Endothelial cell of umbilical vein (primary cell): ENCODE measurements at regions not wholly inside any gene's neighbourhood (a gene's known extent, or its start where the extent isn't known, plus 50 kb on each side); places are given as distances from the start of the nearest gene placed in this dataset.

ENCODE experiments used
- BruUV-seq: library from RNA; stranded (reverse); fragments of 400-500 nt; replicated peaks from 2 replicates; lab custom pipeline; 2021; lab: Mats Ljungman, UMichigan
- CTCF ChIA-PET: fragments of 300-600, 350-600 bp; sonication (Branson Sonifier 250); formaldehyde crosslinking; loops from one replicate; lab custom pipeline; 2021; ENCODE audit warnings: antibody characterized with exemption, inconsistent platforms; lab: Charles Lee
- POLR2A ChIA-PET: fragments of 300-600, 350-600 bp; sonication (Branson Sonifier 250); formaldehyde crosslinking; loops from one replicate; lab custom pipeline; 2021; ENCODE audit warnings: antibody characterized with exemption, inconsistent platforms; lab: Charles Lee
- DNase-seq: peaks from one replicate; pipeline ENCODE4 v3.0.0-alpha.2; 2011; ENCODE audit warnings: low read depth, low spot score
- FAIRE-seq: peaks from 2 replicates; lab custom pipeline; 2011; peaks lifted over from hg19 to GRCh38; lab: Jason Lieb, UNC
- H2AFZ ChIP-seq: 2 replicates; pipeline ENCODE4 v1.6.0; 2012; ENCODE audit warnings: low read depth, low read length, control low read depth, inconsistent platforms
- H3K27ac ChIP-seq: 2 replicates; pipeline ENCODE4 v1.5.1; 2011; ENCODE audit warnings: low read depth, mild to moderate bottlenecking, control low read depth, low read length, moderate library complexity; ENCODE audit not compliant: insufficient read depth
- H3K27me3 ChIP-seq, 2 experiments: 2 replicates each; pipeline versions ENCODE4 v1.6.0 to v1.6.1; 2011; ENCODE audit warnings: low read length in 2 of 2, mixed read lengths in 1 of 2; ENCODE audit not compliant: control insufficient read depth in 2 of 2, insufficient read depth in 2 of 2
- H3K36me3 ChIP-seq, 2 experiments: 2 replicates in 1 of 2; 3 replicates in 1 of 2; pipeline ENCODE4 v1.5.1; 2011; ENCODE audit warnings: low read length in 2 of 2, mild to moderate bottlenecking in 1 of 2, moderate library complexity in 1 of 2; ENCODE audit not compliant: control insufficient read depth in 2 of 2, insufficient read depth in 2 of 2; ENCODE audit errors: extremely low read depth in 1 of 2
- H3K4me1 ChIP-seq: 3 replicates; pipeline ENCODE4 v1.5.1; 2011; ENCODE audit warnings: mild to moderate bottlenecking, low read length; ENCODE audit not compliant: control insufficient read depth, insufficient read depth; ENCODE audit errors: extremely low read depth
- H3K4me2 ChIP-seq: 2 replicates; pipeline ENCODE4 v1.6.1; 2011; ENCODE audit warnings: low read length, control low read depth, mixed read lengths; ENCODE audit not compliant: insufficient read depth
- H3K4me3 ChIP-seq, 3 experiments: fragments of 200-600 bp in 1 of 3; sonication (generic), shearing (Covaris generic) in 1 of 3; replicated peaks in 1 of 3; 2 replicates each; pipeline ENCODE4 v1.5.1; 2011 to 2016; ENCODE audit warnings: control low read depth in 3 of 3, low read length in 3 of 3, mild to moderate bottlenecking in 2 of 3, inconsistent platforms in 1 of 3, low read depth in 1 of 3, moderate library complexity in 1 of 3; ENCODE audit not compliant: insufficient read depth in 1 of 3
- H3K79me2 ChIP-seq: 2 replicates; pipeline ENCODE4 v1.6.0; 2012; ENCODE audit warnings: low read length, inconsistent platforms; ENCODE audit not compliant: control insufficient read depth, insufficient read depth
- H3K9ac ChIP-seq: replicated peaks from 2 replicates; pipeline ENCODE3; 2011; ENCODE audit warnings: low read length, control low read depth; ENCODE audit not compliant: insufficient read depth; ENCODE audit errors: extremely low read depth
- H3K9me1 ChIP-seq: replicated peaks from 3 replicates; pipeline ENCODE4 v1.6.0; 2011; ENCODE audit warnings: mild to moderate bottlenecking, low read length; ENCODE audit not compliant: control insufficient read depth, insufficient read depth; ENCODE audit errors: extremely low read depth
- H3K9me3 ChIP-seq: replicated peaks from 2 replicates; pipeline ENCODE4 v1.5.1; 2012; ENCODE audit warnings: low read length, inconsistent platforms; ENCODE audit not compliant: control insufficient read depth, insufficient read depth
- H4K20me1 ChIP-seq: replicated peaks from 2 replicates; pipeline ENCODE3; 2011; ENCODE audit warnings: mild to moderate bottlenecking, low read length; ENCODE audit not compliant: control insufficient read depth, insufficient read depth; ENCODE audit errors: extremely low read depth
- EZH2 ChIP-seq: IDR thresholded peaks from 2 replicates; pipeline ENCODE4 v1.6.1; 2012; ENCODE audit warnings: borderline replicate concordance, low read depth, mild to moderate bottlenecking, moderate library complexity, low read length, inconsistent platforms; ENCODE audit not compliant: severe bottlenecking
- FOS ChIP-seq: IDR thresholded peaks from 2 replicates; pipeline ENCODE4 v1.6.1; 2011; ENCODE audit warnings: mild to moderate bottlenecking, low read length, moderate library complexity, borderline replicate concordance; ENCODE audit not compliant: insufficient read depth
- GATA2 ChIP-seq: IDR thresholded peaks from 2 replicates; pipeline ENCODE4 v1.7.0; 2011; ENCODE audit warnings: low read depth, mild to moderate bottlenecking, moderate library complexity, mixed read lengths, low read length; ENCODE audit not compliant: insufficient read length, insufficient read depth
- JUN ChIP-seq: IDR thresholded peaks from 2 replicates; pipeline ENCODE4 v1.6.1; 2011; ENCODE audit warnings: borderline replicate concordance, low read depth; ENCODE audit not compliant: insufficient read length, insufficient read depth
- MAX ChIP-seq: IDR thresholded peaks from 2 replicates; pipeline ENCODE4 v1.6.1; 2011; ENCODE audit not compliant: insufficient read depth, insufficient read length
- MYC ChIP-seq: IDR thresholded peaks from one replicate; pipeline ENCODE4 v1.6.1; 2011; ENCODE audit warnings: mild to moderate bottlenecking, low read depth, low read length
- POLR2A ChIP-seq: IDR thresholded peaks from 2 replicates; pipeline ENCODE4 v1.6.1; 2012; ENCODE audit warnings: low read depth, mild to moderate bottlenecking, control low read depth, low read length
- POLR2AphosphoS5 ChIP-seq: IDR thresholded peaks from 2 replicates; pipeline ENCODE4 v1.6.1; 2012; ENCODE audit warnings: low read depth, mild to moderate bottlenecking, control low read depth, low read length, moderate library complexity; ENCODE audit not compliant: insufficient read depth
- dilution Hi-C: fragments of 300-500 bp; cut with MboI; formaldehyde crosslinking; loops from one replicate; pipeline ENCODE4 v1.15.0; 2019; ENCODE audit warnings: low sequenced_read_pairs; ENCODE audit not compliant: extremely low pct_ligation_motif_present
- intact Hi-C: fragments of 100-400 bp; cut with micrococcal nuclease; formaldehyde crosslinking; loops from one replicate; pipeline ENCODE4 v1.10.0; 2022
- TF ChIP-seq, protein P1 (sequence below), 2 donors: IDR thresholded peaks; 1 replicate in 1 of 2; 2 replicates in 1 of 2; pipeline ENCODE4 v1.5.1; 2011; ENCODE audit warnings: low read length in 2 of 2, mild to moderate bottlenecking in 2 of 2, moderate library complexity in 2 of 2, control low read depth in 1 of 2, inconsistent platforms in 1 of 2, low read depth in 1 of 2; ENCODE audit not compliant: insufficient read depth in 1 of 2; ENCODE audit errors: extremely low read depth in 1 of 2

DNA sequence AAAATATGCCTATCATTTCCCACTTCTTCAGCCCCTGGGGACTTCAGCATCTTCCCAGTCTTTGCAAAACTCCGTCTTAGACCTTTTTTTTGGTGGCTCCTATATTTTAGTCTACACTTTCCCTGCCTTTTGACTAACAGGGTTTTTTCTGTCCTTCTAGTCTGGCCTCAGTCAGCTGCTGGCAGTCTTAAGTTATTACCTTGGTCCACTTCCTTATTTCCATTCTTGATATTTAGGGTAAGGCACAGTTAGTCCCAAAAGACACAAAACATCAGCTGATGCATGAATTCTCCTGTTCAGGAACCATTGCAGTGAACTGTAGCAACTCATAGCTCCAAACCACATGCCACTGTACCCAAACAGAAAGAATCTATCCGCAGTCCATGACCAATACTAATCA lies 234.6 kb upstream of the RFC3 start:
- CTCF ChIA-PET, result no interaction called here
- Histone ChIP-seq H3K27ac (no peak overlapping the region), H2AFZ (no peak overlapping the region), H4K20me1 (no peaks in the 10 kb centered on the region), H3K9me1 (no peaks in the 10 kb centered on the region), H3K9ac (no peak overlapping the region), H3K27me3 (no peaks in the 10 kb centered on the region), H3K4me2 (no peak overlapping the region), H3K36me3 (no peaks in the 10 kb centered on the region), H3K4me1 (no peaks in the 10 kb centered on the region), H3K9me3 (no peaks in the 10 kb centered on the region), H3K4me3 (no peak overlapping the region), H3K79me2 (no peaks in the 10 kb centered on the region)
- BruUV-seq, result no TSS peak
- intact Hi-C loops, result no loop called here
- DNase-seq (no peak), FAIRE-seq (no peak)
- POLR2A ChIA-PET, result no interaction called here
- dilution Hi-C loops, result no loop called here
- TF ChIP-seq POLR2A (no peak), MYC (no peak), EZH2 (no peak), JUN (no peak), POLR2AphosphoS5 (no peak), FOS (no peak), GATA2 (no peak), MAX (no peak)
- TF ChIP-seq, protein P1, sequence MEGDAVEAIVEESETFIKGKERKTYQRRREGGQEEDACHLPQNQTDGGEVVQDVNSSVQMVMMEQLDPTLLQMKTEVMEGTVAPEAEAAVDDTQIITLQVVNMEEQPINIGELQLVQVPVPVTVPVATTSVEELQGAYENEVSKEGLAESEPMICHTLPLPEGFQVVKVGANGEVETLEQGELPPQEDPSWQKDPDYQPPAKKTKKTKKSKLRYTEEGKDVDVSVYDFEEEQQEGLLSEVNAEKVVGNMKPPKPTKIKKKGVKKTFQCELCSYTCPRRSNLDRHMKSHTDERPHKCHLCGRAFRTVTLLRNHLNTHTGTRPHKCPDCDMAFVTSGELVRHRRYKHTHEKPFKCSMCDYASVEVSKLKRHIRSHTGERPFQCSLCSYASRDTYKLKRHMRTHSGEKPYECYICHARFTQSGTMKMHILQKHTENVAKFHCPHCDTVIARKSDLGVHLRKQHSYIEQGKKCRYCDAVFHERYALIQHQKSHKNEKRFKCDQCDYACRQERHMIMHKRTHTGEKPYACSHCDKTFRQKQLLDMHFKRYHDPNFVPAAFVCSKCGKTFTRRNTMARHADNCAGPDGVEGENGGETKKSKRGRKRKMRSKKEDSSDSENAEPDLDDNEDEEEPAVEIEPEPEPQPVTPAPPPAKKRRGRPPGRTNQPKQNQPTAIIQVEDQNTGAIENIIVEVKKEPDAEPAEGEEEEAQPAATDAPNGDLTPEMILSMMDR (IDR thresholded peaks at IDR 0.05; ENCODE audit: extremely low read depth in 1 of 2, insufficient read depth in 1 of 2, low read depth in 1 of 2, low read length in 2 of 2), result no peak
